Heart left ventricle (tissue), 16 donors: ENCODE measurements at regions not wholly inside any gene's neighbourhood (a gene's known extent, or its start where the extent isn't known, plus 50 kb on each side); places are given as distances from the start of the nearest gene placed in this dataset.
A peak's percentile ranks its signal among the peaks of the same experiment; 100 is the strongest.

Experiments used
- ATAC-seq, 4 donors: fragments of 200-7000 bp; cut with Tn5 transposase; one replicate each; pipeline ENCODE4 v1.9.1; 2020 to 2022; ENCODE audit warnings: moderate library complexity in 4 of 4, mild to moderate bottlenecking in 3 of 4, moderate number of reproducible peaks in 1 of 4
- DNase-seq, 5 donors: peaks; one replicate each; pipeline ENCODE4 v3.0.0-alpha.2; 2020
- H3K27ac ChIP-seq, 12 donors: fragments of 200-600 bp; sonication (generic) in 4 of 12; one replicate each; pipeline versions ENCODE4 v1.5.0 to v1.8.0; 2016 to 2022; ENCODE audit warnings: mild to moderate bottlenecking in 2 of 12
- H3K27me3 ChIP-seq, 9 donors: fragments of 200-600 bp; sonication (generic) in 2 of 9; one replicate each; pipeline versions ENCODE4 v1.5.1 to v1.8.0; 2016 to 2022; ENCODE audit warnings: mild to moderate bottlenecking in 3 of 9
- H3K36me3 ChIP-seq, 9 donors: fragments of 200-600 bp; sonication (generic) in 2 of 9; one replicate each; pipeline versions ENCODE4 v1.5.0 to v1.8.0; 2018 to 2022; ENCODE audit warnings: mild to moderate bottlenecking in 2 of 9
- H3K4me1 ChIP-seq, 12 donors: fragments of 200-600 bp; sonication (generic) in 4 of 12; one replicate each; pipeline versions ENCODE4 v1.5.0 to v1.8.0; 2016 to 2022; ENCODE audit warnings: mild to moderate bottlenecking in 3 of 12
- H3K4me3 ChIP-seq, 12 donors: fragments of 200-600 bp; sonication (generic) in 4 of 12; one replicate each; pipeline versions ENCODE4 v1.5.0 to v1.8.0; 2017 to 2022; ENCODE audit warnings: mild to moderate bottlenecking in 9 of 12, moderate library complexity in 4 of 12
- H3K9me3 ChIP-seq, 12 donors: fragments of 200-600 bp; sonication (generic) in 4 of 12; one replicate each; pipeline versions ENCODE4 v1.5.0 to v1.8.0; 2016 to 2022; ENCODE audit warnings: mild to moderate bottlenecking in 1 of 12
- CTCF ChIP-seq, 12 donors: fragments of 200-600 bp; sonication (generic) in 4 of 12; IDR thresholded peaks; one replicate each; pipeline versions ENCODE4 v1.5.0 to v1.8.0; 2018 to 2022; ENCODE audit warnings: antibody characterized with exemption in 12 of 12, mild to moderate bottlenecking in 5 of 12
- POLR2A ChIP-seq, 2 donors: fragments of 450-650 bp; IDR thresholded peaks; one replicate each; pipeline ENCODE4 v1.6.1; 2017; ENCODE audit warnings: antibody characterized with exemption in 2 of 2, mild to moderate bottlenecking in 2 of 2, moderate library complexity in 2 of 2
- WGBS, 4 donors: extraction: QIAGEN DNeasy Blood & Tissue Kit in 2 of 4; methylation state at CpG; one replicate each; pipeline versions ENCODE4 v1.1.5 to v1.1.7; 2013 to 2018; 5-methylcytosine and 5-hydroxymethylcytosine counted together
- intact Hi-C, 10 donors: fragments of 100-400 bp; cut with DNase I; formaldehyde crosslinking; loops; one replicate each; pipeline versions ENCODE4 v1.11.1 to v1.14.2; 2022
- donor health status: ischemic (EF 13 %, LVEDD 7.1; RV severe dilation, severe dysfunction).
- donor health status: healthy with polysubstance abuse.
- donor health status: DM: no; HTN: yes; CAD: no.
- donor health status: DM: no; HTN: no; CAD: no.
- donor health status: ischemic (EF 25% LVEDD 6.9; RV normal size, moderate dysfunction).
- donor health status: ischemic (EF 25% LVEDD 5.7; RV mildly dilated, moderate dysfunction).
- donor health status: healthy.
- donor health status: DM: yes; HTN: yes; CAD: no.
- donor health status: ischemic (EF 35%, LVEDD 5.7; RV mildly dilated, moderate dysfunction).
- donor health status: nonischemic (EF 11% LVEDD 7.7; RV severe dilation, severe dysfunction).
- donor health status: DM: yes; HTN: yes; CAD: no.
- donor health status: PGD.
- donor health status: ischemic (EF 29% LVEDD 5.4; RV normal size, mild dysfunction).
- donor health status: nonischemic (EF 23%, LVEDD 6.1; RV moderate dilation, normal function).

GRCh38 chr10:88067737-88068136 lies 204.3 kb downstream of the PTEN start:
- ATAC-seq (peak in 1 of 4 donors; percentile 29), DNase-seq (no peak)
- Histone ChIP-seq H3K9me3 (no peaks in the 10 kb centered on the region), H3K4me3 (no peak overlapping the region), H3K4me1 (peaks cover 8 to 85% (median 34%) of the 10 kb centered on the region in 12 donors), H3K36me3 (no peaks in the 10 kb centered on the region), H3K27me3 (no peaks in the 10 kb centered on the region), H3K27ac (peak overlapping the region in 2 of 12 donors; percentile 8 to 78)
- TF ChIP-seq CTCF (IDR thresholded peaks at IDR 0.05) (no peak), POLR2A (IDR thresholded peaks at IDR 0.05) (no peak)
- intact Hi-C loops = loop anchor here in 1 of 10 donors (2.0 to 5.0 kb wide), 2 partner anchors 70 to 205 kb away; partner anchors contain the start of genes KLLN and PTEN

- DNase-seq = no peak
- H3K4me3 ChIP-seq = no peak overlapping the region
- no peaks in the 10 kb centered on the region for H3K36me3 ChIP-seq
- peaks cover 3 to 69% (median 18%) of the 10 kb centered on the region in 12 donors for H3K4me1 ChIP-seq
- no peak for TF ChIP-seq POLR2A (IDR thresholded peaks at IDR 0.05)
- no peak for TF ChIP-seq CTCF (IDR thresholded peaks at IDR 0.05)
- no peaks in the 10 kb centered on the region for H3K27me3 ChIP-seq
- H3K27ac ChIP-seq = no peak overlapping the region
- 91 to 95% (median 94%) methylated on average over 4 of the region's 4 CpGs for WGBS, 4 donors
- no peaks in the 10 kb centered on the region for H3K9me3 ChIP-seq
- intact Hi-C loops = loop anchor here in 1 of 10 donors (5.0 kb wide), 1 partner anchor 68 kb away; no protein-coding TSS in a partner anchor
- no peak for ATAC-seq
Observed at GRCh38 chr10:88069338-88069737, 205.9 kb downstream of the PTEN start.

GRCh38 chr10:88070080-88070880 lies 206.9 kb downstream of the PTEN start:
- no peak for TF ChIP-seq POLR2A (IDR thresholded peaks at IDR 0.05)
- no peak for TF ChIP-seq CTCF (IDR thresholded peaks at IDR 0.05)
- intact Hi-C loops = no loop called here
- H3K27ac ChIP-seq = no peak overlapping the region
- no peaks in the 10 kb centered on the region for H3K27me3 ChIP-seq
- H3K36me3 ChIP-seq = no peaks in the 10 kb centered on the region
- no peaks in the 10 kb centered on the region for H3K9me3 ChIP-seq
- WGBS, 4 donors = 69 to 77% (median 70%) methylated on average over 10 of the region's 10 CpGs
- DNase-seq = no peak
- no peak for ATAC-seq
- H3K4me3 ChIP-seq = no peak overlapping the region
- peaks cover 0 to 60% (median 9%) of the 10 kb centered on the region in 12 donors for H3K4me1 ChIP-seq

GRCh38 chr10:88071879-88072278 lies 208.5 kb downstream of the PTEN start:
- H3K27me3 ChIP-seq = no peaks in the 10 kb centered on the region
- 76 to 94% (median 92%) methylated on average over 4 of the region's 4 CpGs for WGBS, 4 donors
- peak in 2 of 5 donors; percentile 37 to 58 for DNase-seq
- H3K4me3 ChIP-seq = no peak overlapping the region
- TF ChIP-seq CTCF (IDR thresholded peaks at IDR 0.05) (no peak), POLR2A (IDR thresholded peaks at IDR 0.05) (no peak)
- no peaks in the 10 kb centered on the region for H3K9me3 ChIP-seq
- peak in 2 of 4 donors; percentile 34 to 41 for ATAC-seq
- peaks cover 0 to 44% (median 0%) of the 10 kb centered on the region in 12 donors for H3K4me1 ChIP-seq
- intact Hi-C loops = no loop called here
- H3K36me3 ChIP-seq = no peaks in the 10 kb centered on the region
- peak overlapping the region in 1 of 12 donors; percentile 25 for H3K27ac ChIP-seq
